ENCODE measurements at regions not wholly inside any gene's neighbourhood (a gene's known extent, or its start where the extent isn't known, plus 50 kb on each side); places are given as distances from the start of the nearest gene placed in this dataset.

- WGBS, 2 donors (ENCODE audit: extremely low coverage in 2 of 2, insufficient read length in 2 of 2, insufficient replicate concordance in 1 of 2) = no CpG with 5 or more reads among the region's 1 CpG
Measured at GRCh38 chr13:103388839-103389238, 322.6 kb upstream of the SLC10A2 start.

GRCh38 chr13:103386341-103386740 lies 320.1 kb upstream of the SLC10A2 start:
- no peak for DNase-seq (ENCODE audit: low spot score)
- no peaks in the 10 kb centered on the region for H3K4me1 ChIP-seq (ENCODE audit: control insufficient read depth in 2 of 2, insufficient read depth in 1 of 2, low read depth in 1 of 2, low read length in 2 of 2)
- no peak overlapping the region for H3K23ac ChIP-seq (ENCODE audit: low read depth, low read length, poor library complexity)
- WGBS, 2 donors (ENCODE audit: extremely low coverage in 2 of 2, insufficient read length in 2 of 2, insufficient replicate concordance in 1 of 2) = no CpG with 5 or more reads among the region's 3 CpGs
- H3K9ac ChIP-seq (ENCODE audit: low read depth, low read length, poor library complexity) = no peak overlapping the region
- no peak overlapping the region for H3K4me2 ChIP-seq (ENCODE audit: insufficient read depth, low read length, poor library complexity, severe bottlenecking)
- no peak overlapping the region for H4K8ac ChIP-seq (ENCODE audit: low read depth, low read length)
- H3K14ac ChIP-seq (ENCODE audit: low read length) = no peak overlapping the region
- no peak overlapping the region for H2AFZ ChIP-seq (ENCODE audit: low read length)
- no peak overlapping the region for H3K4ac ChIP-seq (ENCODE audit: low read length)
- no peak overlapping the region for H4K91ac ChIP-seq (ENCODE audit: low read depth, low read length, poor library complexity)
- no peak overlapping the region for H2BK120ac ChIP-seq (ENCODE audit: low read depth, low read length)
- H2BK12ac ChIP-seq (ENCODE audit: low read length) = no peak overlapping the region
- no peak overlapping the region for H2AK5ac ChIP-seq (ENCODE audit: low read depth, low read length)
- H3K18ac ChIP-seq (ENCODE audit: low read length) = no peak overlapping the region
- H3K27ac ChIP-seq (replicated peaks; ENCODE audit: low read length) = no peak overlapping the region
- H3K27me3 ChIP-seq (ENCODE audit: control insufficient read depth in 3 of 3, insufficient read depth in 3 of 3, low read depth in 1 of 3, low read length in 3 of 3) = no peaks in the 10 kb centered on the region
- H3K4me3 ChIP-seq (ENCODE audit: low read length in 2 of 2) = no peak overlapping the region
- H3K9me3 ChIP-seq (replicated peaks in 1 of 2; ENCODE audit: control insufficient read depth in 2 of 2, insufficient read depth in 1 of 2, low read depth in 1 of 2, low read length in 2 of 2) = peaks cover 0 to 2% of the 10 kb centered on the region in 2 donors
- H3K79me1 ChIP-seq (ENCODE audit: low read depth, low read length) = no peaks in the 10 kb centered on the region
- H3K36me3 ChIP-seq (replicated peaks in 1 of 2; ENCODE audit: control insufficient read depth in 2 of 2, insufficient read depth in 2 of 2, low read length in 2 of 2) = no peaks in the 10 kb centered on the region
- H2BK5ac ChIP-seq (ENCODE audit: low read length) = no peak overlapping the region
- H2BK15ac ChIP-seq (ENCODE audit: low read length) = no peak overlapping the region

More at GRCh38 chr13:103388839-103389238, 322.6 kb upstream of the SLC10A2 start:
- Histone ChIP-seq H4K8ac (ENCODE audit: low read depth, low read length) (no peak overlapping the region), H2BK12ac (ENCODE audit: low read length) (no peak overlapping the region), H3K27me3 (ENCODE audit: control insufficient read depth in 3 of 3, insufficient read depth in 3 of 3, low read depth in 1 of 3, low read length in 3 of 3) (no peaks in the 10 kb centered on the region), H2AFZ (ENCODE audit: low read length) (no peak overlapping the region), H4K91ac (ENCODE audit: low read depth, low read length, poor library complexity) (no peak overlapping the region), H3K14ac (ENCODE audit: low read length) (no peak overlapping the region), H3K4me2 (ENCODE audit: insufficient read depth, low read length, poor library complexity, severe bottlenecking) (no peak overlapping the region), H3K23ac (ENCODE audit: low read depth, low read length, poor library complexity) (no peak overlapping the region), H2BK15ac (ENCODE audit: low read length) (no peak overlapping the region), H3K4me3 (ENCODE audit: low read length in 2 of 2) (no peak overlapping the region), H3K79me1 (ENCODE audit: low read depth, low read length) (no peaks in the 10 kb centered on the region), H2BK120ac (ENCODE audit: low read depth, low read length) (no peak overlapping the region), H3K9me3 (replicated peaks in 1 of 2; ENCODE audit: control insufficient read depth in 2 of 2, insufficient read depth in 1 of 2, low read depth in 1 of 2, low read length in 2 of 2) (no peaks in the 10 kb centered on the region), H3K18ac (ENCODE audit: low read length) (no peak overlapping the region), H3K36me3 (replicated peaks in 1 of 2; ENCODE audit: control insufficient read depth in 2 of 2, insufficient read depth in 2 of 2, low read length in 2 of 2) (no peaks in the 10 kb centered on the region), H2BK5ac (ENCODE audit: low read length) (no peak overlapping the region), H3K4ac (ENCODE audit: low read length) (no peak overlapping the region), H2AK5ac (ENCODE audit: low read depth, low read length) (no peak overlapping the region), H3K9ac (ENCODE audit: low read depth, low read length, poor library complexity) (no peak overlapping the region), H3K27ac (replicated peaks; ENCODE audit: low read length) (no peak overlapping the region), H3K4me1 (ENCODE audit: control insufficient read depth in 2 of 2, insufficient read depth in 1 of 2, low read depth in 1 of 2, low read length in 2 of 2) (no peaks in the 10 kb centered on the region)
- DNase-seq (ENCODE audit: low spot score) = no peak

- Histone ChIP-seq H4K8ac (ENCODE audit: low read depth, low read length) (no peak overlapping the region), H2AFZ (ENCODE audit: low read length) (no peak overlapping the region), H2BK12ac (ENCODE audit: low read length) (no peak overlapping the region), H3K79me1 (ENCODE audit: low read depth, low read length) (no peaks in the 10 kb centered on the region), H3K4ac (ENCODE audit: low read length) (no peak overlapping the region), H2BK5ac (ENCODE audit: low read length) (no peak overlapping the region), H3K4me3 (ENCODE audit: low read length in 2 of 2) (no peak overlapping the region), H2BK120ac (ENCODE audit: low read depth, low read length) (no peak overlapping the region), H2BK15ac (ENCODE audit: low read length) (no peak overlapping the region), H3K36me3 (replicated peaks in 1 of 2; ENCODE audit: control insufficient read depth in 2 of 2, insufficient read depth in 2 of 2, low read length in 2 of 2) (no peaks in the 10 kb centered on the region), H4K91ac (ENCODE audit: low read depth, low read length, poor library complexity) (no peak overlapping the region), H3K9ac (ENCODE audit: low read depth, low read length, poor library complexity) (no peak overlapping the region), H3K27ac (replicated peaks; ENCODE audit: low read length) (no peak overlapping the region), H3K14ac (ENCODE audit: low read length) (no peak overlapping the region), H3K23ac (ENCODE audit: low read depth, low read length, poor library complexity) (no peak overlapping the region), H3K18ac (ENCODE audit: low read length) (no peak overlapping the region), H3K27me3 (ENCODE audit: control insufficient read depth in 3 of 3, insufficient read depth in 3 of 3, low read depth in 1 of 3, low read length in 3 of 3) (no peaks in the 10 kb centered on the region), H3K4me1 (ENCODE audit: control insufficient read depth in 2 of 2, insufficient read depth in 1 of 2, low read depth in 1 of 2, low read length in 2 of 2) (no peaks in the 10 kb centered on the region), H3K9me3 (replicated peaks in 1 of 2; ENCODE audit: control insufficient read depth in 2 of 2, insufficient read depth in 1 of 2, low read depth in 1 of 2, low read length in 2 of 2) (no peaks in the 10 kb centered on the region), H3K4me2 (ENCODE audit: insufficient read depth, low read length, poor library complexity, severe bottlenecking) (no peak overlapping the region), H2AK5ac (ENCODE audit: low read depth, low read length) (no peak overlapping the region)
- WGBS, 2 donors (ENCODE audit: extremely low coverage in 2 of 2, insufficient read length in 2 of 2, insufficient replicate concordance in 1 of 2) = no CpG with 5 or more reads among the region's 4 CpGs
- DNase-seq (ENCODE audit: low spot score) = no peak
Measured at GRCh38 chr13:103373916-103374315, 307.7 kb upstream of the SLC10A2 start.

GRCh38 chr13:103371271-103371670 lies 305.1 kb upstream of the SLC10A2 start:
- H2BK120ac ChIP-seq (ENCODE audit: low read depth, low read length) = no peak overlapping the region
- no peak overlapping the region for H2BK12ac ChIP-seq (ENCODE audit: low read length)
- WGBS, 2 donors (ENCODE audit: extremely low coverage in 2 of 2, insufficient read length in 2 of 2, insufficient replicate concordance in 1 of 2) = no CpG with 5 or more reads among the region's 2 CpGs
- H3K27me3 ChIP-seq (ENCODE audit: control insufficient read depth in 3 of 3, insufficient read depth in 3 of 3, low read depth in 1 of 3, low read length in 3 of 3) = no peaks in the 10 kb centered on the region
- H3K9me3 ChIP-seq (replicated peaks in 1 of 2; ENCODE audit: control insufficient read depth in 2 of 2, insufficient read depth in 1 of 2, low read depth in 1 of 2, low read length in 2 of 2) = no peaks in the 10 kb centered on the region
- no peak overlapping the region for H3K4me3 ChIP-seq (ENCODE audit: low read length in 2 of 2)
- no peak overlapping the region for H2AFZ ChIP-seq (ENCODE audit: low read length)
- H3K4me1 ChIP-seq (ENCODE audit: control insufficient read depth in 2 of 2, insufficient read depth in 1 of 2, low read depth in 1 of 2, low read length in 2 of 2) = no peaks in the 10 kb centered on the region
- no peak overlapping the region for H3K4ac ChIP-seq (ENCODE audit: low read length)
- DNase-seq (ENCODE audit: low spot score) = no peak
- H3K14ac ChIP-seq (ENCODE audit: low read length) = no peak overlapping the region
- H2BK15ac ChIP-seq (ENCODE audit: low read length) = no peak overlapping the region
- no peak overlapping the region for H3K9ac ChIP-seq (ENCODE audit: low read depth, low read length, poor library complexity)
- no peaks in the 10 kb centered on the region for H3K36me3 ChIP-seq (replicated peaks in 1 of 2; ENCODE audit: control insufficient read depth in 2 of 2, insufficient read depth in 2 of 2, low read length in 2 of 2)
- no peak overlapping the region for H4K91ac ChIP-seq (ENCODE audit: low read depth, low read length, poor library complexity)
- no peaks in the 10 kb centered on the region for H3K79me1 ChIP-seq (ENCODE audit: low read depth, low read length)
- H2BK5ac ChIP-seq (ENCODE audit: low read length) = no peak overlapping the region
- H4K8ac ChIP-seq (ENCODE audit: low read depth, low read length) = no peak overlapping the region
- H3K18ac ChIP-seq (ENCODE audit: low read length) = no peak overlapping the region
- H3K27ac ChIP-seq (replicated peaks; ENCODE audit: low read length) = no peak overlapping the region
- H3K23ac ChIP-seq (ENCODE audit: low read depth, low read length, poor library complexity) = no peak overlapping the region
- H3K4me2 ChIP-seq (ENCODE audit: insufficient read depth, low read length, poor library complexity, severe bottlenecking) = no peak overlapping the region
- H2AK5ac ChIP-seq (ENCODE audit: low read depth, low read length) = no peak overlapping the region

All from neuronal stem cell (in vitro differentiated cells).